H1 (cell line): ENCODE measurements at regions not wholly inside any gene's neighbourhood (a gene's known extent, or its start where the extent isn't known, plus 50 kb on each side); places are given as distances from the start of the nearest gene placed in this dataset.
A peak's percentile ranks its signal among the peaks of the same experiment; 100 is the strongest.

Experiments used
- CTCF ChIA-PET: fragments of 300-600 bp; sonication (Branson Sonifier 250); formaldehyde crosslinking; loops from one replicate; lab custom pipeline; 2021; ENCODE audit not compliant: partially characterized antibody; lab: Charles Lee
- POLR2A ChIA-PET: fragments of 300-600 bp; sonication (Branson Sonifier 250); formaldehyde crosslinking; loops from one replicate; lab custom pipeline; 2021; ENCODE audit warnings: inconsistent platforms; ENCODE audit not compliant: partially characterized antibody; lab: Charles Lee
- DNase-seq, 2 experiments: peaks; one replicate each; pipeline versions ENCODE4 v3.0.0 to v3.0.0-alpha.2; 2010 to 2022; ENCODE audit warnings: low spot score in 2 of 2, low read depth in 1 of 2, mixed read lengths in 1 of 2
- FAIRE-seq: peaks from 2 replicates; lab custom pipeline; 2011; peaks lifted over from hg19 to GRCh38; lab: Jason Lieb, UNC
- H2AFZ ChIP-seq: 2 replicates; pipeline ENCODE4 v1.8.1; 2012; ENCODE audit warnings: low read length, inconsistent platforms
- H2AK5ac ChIP-seq: 2 replicates; pipeline ENCODE4 v1.6.1; 2013; ENCODE audit warnings: low read depth, low read length
- H2BK120ac ChIP-seq: replicated peaks from 2 replicates; pipeline ENCODE3; 2013; ENCODE audit warnings: low read depth, low read length, inconsistent platforms
- H2BK12ac ChIP-seq: 2 replicates; pipeline ENCODE4 v1.6.1; 2013; ENCODE audit warnings: low read depth, low read length
- H2BK15ac ChIP-seq: 2 replicates; pipeline ENCODE4 v1.6.1; 2013; ENCODE audit warnings: low read length
- H2BK20ac ChIP-seq: 2 replicates; pipeline ENCODE4 v1.6.1; 2013; ENCODE audit warnings: low read length
- H2BK5ac ChIP-seq: 2 replicates; pipeline ENCODE4 v1.6.1; 2013; ENCODE audit warnings: low read depth, low read length
- H3K14ac ChIP-seq: 2 replicates; pipeline ENCODE4 v1.6.1; 2013; ENCODE audit warnings: inconsistent platforms; ENCODE audit not compliant: insufficient read length
- H3K18ac ChIP-seq: 2 replicates; pipeline ENCODE4 v1.6.1; 2013; ENCODE audit warnings: low read length; ENCODE audit errors: extremely low read depth
- H3K23ac ChIP-seq: 2 replicates; pipeline ENCODE4 v1.6.1; 2013; ENCODE audit warnings: inconsistent platforms; ENCODE audit not compliant: insufficient read length
- H3K23me2 ChIP-seq: 2 replicates; pipeline ENCODE4 v1.6.1; 2013; ENCODE audit warnings: low read depth, low read length
- H3K27ac ChIP-seq: 2 replicates; pipeline ENCODE4 v1.6.1; 2011; ENCODE audit warnings: low read depth, low read length, inconsistent platforms
- H3K27me3 ChIP-seq, 4 experiments: replicated peaks in 1 of 4; 1 replicate in 1 of 4; 2 replicates in 3 of 4; pipeline versions ENCODE4 v1.6.1 to v1.8.1; 2011 to 2013; ENCODE audit warnings: low read length in 3 of 4, mild to moderate bottlenecking in 3 of 4, inconsistent platforms in 2 of 4, mixed read lengths in 2 of 4, moderate library complexity in 1 of 4; ENCODE audit not compliant: control insufficient read depth in 3 of 4, insufficient read depth in 3 of 4; ENCODE audit errors: extremely low read depth in 1 of 4
- H3K36me3 ChIP-seq, 4 experiments: 2 replicates each; pipeline versions ENCODE4 v1.6.1 to v1.8.1; 2011 to 2013; ENCODE audit warnings: mild to moderate bottlenecking in 4 of 4, low read length in 3 of 4, moderate library complexity in 2 of 4, control low read depth in 1 of 4, inconsistent platforms in 1 of 4; ENCODE audit not compliant: insufficient read depth in 4 of 4, control insufficient read depth in 2 of 4
- H3K4ac ChIP-seq: replicated peaks from 2 replicates; pipeline ENCODE3; 2013; ENCODE audit warnings: low read length, low read depth, mixed read lengths, inconsistent platforms; ENCODE audit not compliant: insufficient read length
- H3K4me1 ChIP-seq, 4 experiments: replicated peaks in 1 of 4; 1 replicate in 1 of 4; 2 replicates in 3 of 4; pipeline versions ENCODE4 v1.6.1 to v1.8.1; 2011 to 2013; ENCODE audit warnings: low read length in 3 of 4, inconsistent platforms in 2 of 4, mixed read lengths in 1 of 4; ENCODE audit not compliant: insufficient read depth in 4 of 4, control insufficient read depth in 3 of 4
- H3K4me2 ChIP-seq, 2 experiments: 2 replicates each; pipeline versions ENCODE4 v1.6.1 to v1.8.1; 2011 to 2013; ENCODE audit warnings: low read depth in 2 of 2, low read length in 2 of 2, control low read depth in 1 of 2, inconsistent platforms in 1 of 2, mild to moderate bottlenecking in 1 of 2; ENCODE audit not compliant: insufficient read depth in 1 of 2
- H3K4me3 ChIP-seq, 4 experiments: fragments of 200-600, 300-600 bp in 1 of 4; sonication (generic), shearing (Covaris generic), sonication (Bioruptor Twin) in 1 of 4; 2 replicates each; pipeline versions ENCODE4 v1.5.1 to v1.8.1; 2011 to 2016; ENCODE audit warnings: low read length in 4 of 4, low read depth in 3 of 4, control low read depth in 2 of 4, inconsistent platforms in 2 of 4, mild to moderate bottlenecking in 2 of 4, mixed read lengths in 1 of 4, moderate library complexity in 1 of 4; ENCODE audit not compliant: insufficient read depth in 2 of 4; ENCODE audit errors: extremely low read depth in 1 of 4
- H3K56ac ChIP-seq: replicated peaks from 2 replicates; pipeline ENCODE3; 2013; ENCODE audit warnings: low read depth, mild to moderate bottlenecking, mixed read lengths, low read length, inconsistent platforms; ENCODE audit not compliant: insufficient read length
- H3K79me1 ChIP-seq: 2 replicates; pipeline ENCODE4 v1.6.1; 2013; ENCODE audit warnings: low read depth, low read length, control low read depth
- H3K79me2 ChIP-seq, 2 experiments: 2 replicates each; pipeline versions ENCODE4 v1.6.1 to v1.8.1; 2012 to 2013; ENCODE audit warnings: low read length in 2 of 2, mild to moderate bottlenecking in 2 of 2, inconsistent platforms in 1 of 2; ENCODE audit not compliant: insufficient read depth in 2 of 2, control insufficient read depth in 1 of 2
- H3K9ac ChIP-seq, 4 experiments: replicated peaks in 1 of 4; 1 replicate in 1 of 4; 2 replicates in 3 of 4; pipeline versions ENCODE4 v1.6.1 to v1.8.1; 2011 to 2013; ENCODE audit warnings: low read depth in 3 of 4, low read length in 3 of 4, control low read depth in 2 of 4, mild to moderate bottlenecking in 2 of 4, moderate library complexity in 2 of 4, inconsistent platforms in 1 of 4; ENCODE audit errors: extremely low read depth in 1 of 4
- H3K9me3 ChIP-seq, 2 experiments: 2 replicates each; pipeline versions ENCODE4 v1.6.1 to v1.8.1; 2012 to 2013; ENCODE audit warnings: mild to moderate bottlenecking in 2 of 2, moderate library complexity in 2 of 2, control low read depth in 1 of 2, inconsistent platforms in 1 of 2, low read depth in 1 of 2, low read length in 1 of 2, mixed read lengths in 1 of 2; ENCODE audit not compliant: insufficient read depth in 2 of 2
- H4K20me1 ChIP-seq, 2 experiments: replicated peaks in 1 of 2; 2 replicates each; pipeline versions ENCODE3 to v1.8.1; 2011 to 2013; ENCODE audit warnings: inconsistent platforms in 2 of 2, low read length in 2 of 2, mild to moderate bottlenecking in 1 of 2; ENCODE audit not compliant: insufficient read depth in 2 of 2, control insufficient read depth in 1 of 2
- H4K5ac ChIP-seq: 2 replicates; pipeline ENCODE4 v1.6.1; 2013; ENCODE audit warnings: low read length, low read depth, mixed read lengths, inconsistent platforms; ENCODE audit not compliant: insufficient read length
- H4K8ac ChIP-seq: 2 replicates; pipeline ENCODE4 v1.8.0; 2013; ENCODE audit warnings: mild to moderate bottlenecking, moderate library complexity, low read length, inconsistent platforms; ENCODE audit not compliant: insufficient read depth; ENCODE audit errors: extremely low read depth
- H4K91ac ChIP-seq: replicated peaks from 2 replicates; pipeline ENCODE3; 2013; ENCODE audit warnings: low read length, mixed read lengths, inconsistent platforms; ENCODE audit not compliant: insufficient read length
- JUND ChIP-seq: IDR thresholded peaks from 2 replicates; pipeline ENCODE4 v1.6.1; 2011; ENCODE audit warnings: mild to moderate bottlenecking, improper control_type of control experiment, low read length
- MAFK ChIP-seq: IDR thresholded peaks from 2 replicates; pipeline ENCODE4 v1.6.1; 2012; ENCODE audit warnings: low read depth, mild to moderate bottlenecking, improper control_type of control experiment, low read length
- WGBS, 2 experiments: shearing (Covaris generic) in 1 of 2; methylation state at CpG; one replicate each; pipeline versions ENCODE4 v1.1.6 to v1.1.7; 2013 to 2015; ENCODE audit warnings: low lambda C conversion rate in 2 of 2, mixed read lengths in 2 of 2, inconsistent platforms in 1 of 2, low coverage in 1 of 2, missing lambda C conversion rate in 1 of 2; ENCODE audit not compliant: insufficient replicate concordance in 2 of 2, insufficient coverage in 1 of 2, insufficient read length in 1 of 2; ENCODE audit errors: extremely low coverage in 1 of 2, missing lambda C conversion rate in 1 of 2; 5-methylcytosine and 5-hydroxymethylcytosine counted together

- Histone ChIP-seq H4K20me1 (peaks cover 3 to 8% of the 10 kb centered on the region in 2 experiments), H2BK5ac (no peak overlapping the region), H3K4ac (no peak overlapping the region), H3K79me2 (no peaks in the 10 kb centered on the region), H3K9me3 (no peaks in the 10 kb centered on the region), H3K4me2 (no peak overlapping the region), H3K4me1 (peaks cover 0 to 10% (median 4%) of the 10 kb centered on the region in 4 experiments; a peak in 6 of 7 replicates), H2BK12ac (no peak overlapping the region), H4K5ac (no peak overlapping the region), H2AK5ac (no peak overlapping the region), H3K23me2 (no peaks in the 10 kb centered on the region; the same call in 1 of the 2 replicates), H3K79me1 (no peaks in the 10 kb centered on the region), H2BK120ac (no peak overlapping the region), H2BK20ac (no peak overlapping the region), H3K14ac (no peak overlapping the region), H3K4me3 (no peak overlapping the region), H3K27ac (no peak overlapping the region), H3K27me3 (peaks cover 0 to 15% (median 10%) of the 10 kb centered on the region in 4 experiments; a peak in 6 of 7 replicates), H3K9ac (no peak overlapping the region; a peak in 1 of 7 replicates), H3K18ac (no peak overlapping the region), H4K91ac (no peak overlapping the region), H3K56ac (no peak overlapping the region), H2AFZ (no peak overlapping the region), H3K36me3 (no peaks in the 10 kb centered on the region), H4K8ac (no peak overlapping the region), H3K23ac (no peak overlapping the region), H2BK15ac (no peak overlapping the region)
- TF ChIP-seq JUND (no peak), MAFK (peak; percentile 80; the same call in 1 of the 2 replicates)
- no peak for FAIRE-seq
- 77% methylated on average over 11 of the region's 11 CpGs; no CpG with 5 or more reads in 1 of the 2 experiments for WGBS, 2 experiments
- CTCF ChIA-PET = interaction anchor here (0.6 to 1.1 kb wide), 4 partner anchors 28 to 291 kb away, joined by 3 read pairs; no protein-coding TSS in a partner anchor
- POLR2A ChIA-PET = interaction anchor here (1.2 to 1.6 kb wide), 2 partner anchors 10 to 14 kb away, joined by 3 read pairs; no protein-coding TSS in a partner anchor
- no peak for DNase-seq
These were observed 457.2 kb upstream of the CADM1 start for GRCh38 chr11:115961159-115962003.
